ENCODE measurements at regions not wholly inside any gene's neighbourhood (a gene's known extent, or its start where the extent isn't known, plus 50 kb on each side); places are given as distances from the start of the nearest gene placed in this dataset.
A peak's percentile ranks its signal among the peaks of the same experiment; 100 is the strongest.

DNA sequence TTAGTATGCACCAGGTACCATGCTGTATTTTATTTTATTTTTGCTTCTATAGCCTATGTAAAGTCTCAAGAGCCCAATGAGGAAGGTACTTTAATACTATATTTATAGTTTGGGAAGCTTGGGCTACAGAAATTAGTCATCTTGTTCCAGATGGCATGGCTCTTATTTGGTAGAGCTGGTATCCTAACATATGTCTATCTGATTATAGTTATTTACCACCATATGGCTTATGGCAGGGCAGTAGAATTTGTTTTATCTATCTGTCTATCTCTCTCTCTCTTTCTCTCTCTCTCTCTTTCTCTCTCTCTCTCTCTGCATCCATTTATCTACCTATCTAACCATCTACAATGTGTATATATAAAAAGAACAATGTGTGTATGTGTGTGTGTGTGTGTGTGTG lies 1293.7 kb upstream of the SLC39A10 start:
- DNase-seq (no peak), ATAC-seq (ENCODE audit: low FRiP score) (no peak)
- H3K4me1 ChIP-seq (ENCODE audit: control insufficient read depth in 1 of 2, insufficient read depth in 2 of 2, low read length in 2 of 2): no peaks in the 10 kb centered on the region
- no peak overlapping the region for H3K27ac ChIP-seq (ENCODE audit: low read depth in 1 of 2, low read length in 2 of 2)
- H3K36me3 ChIP-seq (ENCODE audit: control insufficient read depth in 1 of 2, insufficient read depth in 2 of 2, low read length in 1 of 2): no peaks in the 10 kb centered on the region
- intact Hi-C loops (cut with DNase I): no loop called here
- H3K27me3 ChIP-seq (ENCODE audit: control insufficient read depth in 1 of 2, insufficient read depth in 2 of 2, low read length in 1 of 2): no peaks in the 10 kb centered on the region
- no peaks in the 10 kb centered on the region for H3K9me3 ChIP-seq (ENCODE audit: control insufficient read depth, low read length)
- no peak overlapping the region for H3K4me3 ChIP-seq (ENCODE audit: low read length in 2 of 2)

DNA sequence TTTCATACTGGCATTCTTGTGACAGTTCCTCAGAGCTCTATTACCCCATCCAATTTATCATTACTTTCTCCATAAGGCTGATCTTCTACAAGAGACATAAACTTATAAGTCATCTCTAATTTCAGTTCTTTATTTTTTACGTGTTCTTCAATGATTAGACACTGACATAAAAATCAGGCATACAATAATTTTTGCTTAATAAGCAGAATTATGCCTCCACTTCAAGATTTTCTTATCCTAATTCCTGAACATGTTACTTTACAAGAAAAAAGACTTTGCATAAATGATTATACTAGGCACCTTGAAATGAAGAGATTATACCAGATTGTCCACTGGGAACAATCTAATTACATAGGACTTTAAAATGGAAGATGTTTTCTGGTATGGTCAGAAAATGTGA lies 1304.5 kb upstream of the SLC39A10 start:
- ATAC-seq (ENCODE audit: low FRiP score) (no peak), DNase-seq (no peak)
- H3K27me3 ChIP-seq (ENCODE audit: control insufficient read depth in 1 of 2, insufficient read depth in 2 of 2, low read length in 1 of 2): peaks cover 0 to 2% of the 10 kb centered on the region in 2 donors
- H3K9me3 ChIP-seq (ENCODE audit: control insufficient read depth, low read length): no peaks in the 10 kb centered on the region
- 75 to 88% methylated on average over 1 of the region's 1 CpG for WGBS, 2 donors
- no peaks in the 10 kb centered on the region for H3K4me1 ChIP-seq (ENCODE audit: control insufficient read depth in 1 of 2, insufficient read depth in 2 of 2, low read length in 2 of 2)
- no peak overlapping the region for H3K27ac ChIP-seq (ENCODE audit: low read depth in 1 of 2, low read length in 2 of 2)
- H3K4me3 ChIP-seq (ENCODE audit: low read length in 2 of 2): no peak overlapping the region
- intact Hi-C loops (cut with DNase I): no loop called here
- H3K36me3 ChIP-seq (ENCODE audit: control insufficient read depth in 1 of 2, insufficient read depth in 2 of 2, low read length in 1 of 2): no peaks in the 10 kb centered on the region

DNA sequence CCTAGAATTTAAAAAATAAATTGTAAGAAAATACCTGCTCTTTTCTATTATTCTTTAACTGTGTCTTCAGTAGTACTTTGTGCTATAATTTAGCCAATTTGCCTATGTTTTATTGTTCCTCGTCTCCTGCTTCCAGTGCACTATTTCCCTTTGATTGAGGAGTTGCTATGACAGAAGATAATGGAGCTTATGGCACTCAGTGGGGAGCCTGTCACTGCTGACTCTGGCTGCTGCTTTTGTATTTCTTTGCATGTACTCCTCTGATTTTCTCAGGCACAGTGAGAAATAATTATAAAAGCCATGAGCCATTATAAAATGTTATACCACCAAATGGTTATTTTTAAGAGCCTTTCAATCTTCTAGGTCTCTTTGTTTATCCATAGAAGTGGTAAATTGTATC lies 1310.8 kb upstream of the SLC39A10 start:
- no peaks in the 10 kb centered on the region for H3K4me1 ChIP-seq (ENCODE audit: control insufficient read depth in 1 of 2, insufficient read depth in 2 of 2, low read length in 2 of 2)
- intact Hi-C loops (cut with DNase I): no loop called here
- H3K27ac ChIP-seq (ENCODE audit: low read depth in 1 of 2, low read length in 2 of 2): no peak overlapping the region
- H3K27me3 ChIP-seq (ENCODE audit: control insufficient read depth in 1 of 2, insufficient read depth in 2 of 2, low read length in 1 of 2): no peaks in the 10 kb centered on the region
- ATAC-seq (ENCODE audit: low FRiP score): no peak
- no peaks in the 10 kb centered on the region for H3K9me3 ChIP-seq (ENCODE audit: control insufficient read depth, low read length)
- H3K36me3 ChIP-seq (ENCODE audit: control insufficient read depth in 1 of 2, insufficient read depth in 2 of 2, low read length in 1 of 2): no peaks in the 10 kb centered on the region
- WGBS, 2 donors: 19 to 34% methylated on average over 1 of the region's 1 CpG
- H3K4me3 ChIP-seq (ENCODE audit: low read length in 2 of 2): no peak overlapping the region
- DNase-seq: no peak

GRCh38 chr2:194345347-194345746 lies 1311.7 kb upstream of the SLC39A10 start:
- WGBS, 2 donors: 62 to 68% methylated on average over 2 of the region's 2 CpGs

DNA sequence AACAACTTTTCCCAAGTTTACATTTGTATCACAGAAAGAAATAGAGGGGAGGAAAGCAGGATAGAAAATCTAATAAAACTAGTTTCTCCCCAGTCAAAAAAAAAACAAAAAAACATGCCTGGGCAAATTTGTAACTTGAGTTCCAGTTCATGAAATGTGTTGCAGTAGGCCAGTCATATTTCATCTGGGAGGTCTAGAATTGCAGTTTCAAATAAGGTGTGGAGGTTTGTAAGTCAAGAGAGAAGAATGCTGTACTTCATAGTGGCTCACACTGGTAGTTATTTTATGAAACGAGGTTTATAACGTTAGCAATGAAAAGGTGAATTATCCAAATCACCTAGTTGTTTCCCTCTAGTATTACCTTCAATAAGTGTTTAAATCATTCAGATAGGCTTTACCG lies 1313.9 kb upstream of the SLC39A10 start:
- intact Hi-C loops (cut with DNase I): no loop called here
- ATAC-seq (ENCODE audit: low FRiP score) (no peak), DNase-seq (no peak)
- no peaks in the 10 kb centered on the region for H3K36me3 ChIP-seq (ENCODE audit: control insufficient read depth in 1 of 2, insufficient read depth in 2 of 2, low read length in 1 of 2)
- H3K4me3 ChIP-seq (ENCODE audit: low read length in 2 of 2): no peak overlapping the region
- H3K4me1 ChIP-seq (ENCODE audit: control insufficient read depth in 1 of 2, insufficient read depth in 2 of 2, low read length in 2 of 2): no peaks in the 10 kb centered on the region
- no peak overlapping the region for H3K27ac ChIP-seq (ENCODE audit: low read depth in 1 of 2, low read length in 2 of 2)
- no peaks in the 10 kb centered on the region for H3K9me3 ChIP-seq (ENCODE audit: control insufficient read depth, low read length)
- 79 to 85% methylated on average over 3 of the region's 3 CpGs for WGBS, 2 donors
- H3K27me3 ChIP-seq (ENCODE audit: control insufficient read depth in 1 of 2, insufficient read depth in 2 of 2, low read length in 1 of 2): no peaks in the 10 kb centered on the region

More at GRCh38 chr2:194345347-194345746, 1311.7 kb upstream of the SLC39A10 start:
- Histone ChIP-seq H3K4me1 (ENCODE audit: control insufficient read depth in 1 of 2, insufficient read depth in 2 of 2, low read length in 2 of 2) (no peaks in the 10 kb centered on the region), H3K9me3 (ENCODE audit: control insufficient read depth, low read length) (no peaks in the 10 kb centered on the region), H3K27me3 (ENCODE audit: control insufficient read depth in 1 of 2, insufficient read depth in 2 of 2, low read length in 1 of 2) (no peaks in the 10 kb centered on the region), H3K4me3 (ENCODE audit: low read length in 2 of 2) (no peak overlapping the region), H3K36me3 (ENCODE audit: control insufficient read depth in 1 of 2, insufficient read depth in 2 of 2, low read length in 1 of 2) (no peaks in the 10 kb centered on the region), H3K27ac (ENCODE audit: low read depth in 1 of 2, low read length in 2 of 2) (no peak overlapping the region)
- intact Hi-C loops (cut with DNase I): no loop called here
- ATAC-seq (ENCODE audit: low FRiP score): no peak
- DNase-seq: no peak

DNA sequence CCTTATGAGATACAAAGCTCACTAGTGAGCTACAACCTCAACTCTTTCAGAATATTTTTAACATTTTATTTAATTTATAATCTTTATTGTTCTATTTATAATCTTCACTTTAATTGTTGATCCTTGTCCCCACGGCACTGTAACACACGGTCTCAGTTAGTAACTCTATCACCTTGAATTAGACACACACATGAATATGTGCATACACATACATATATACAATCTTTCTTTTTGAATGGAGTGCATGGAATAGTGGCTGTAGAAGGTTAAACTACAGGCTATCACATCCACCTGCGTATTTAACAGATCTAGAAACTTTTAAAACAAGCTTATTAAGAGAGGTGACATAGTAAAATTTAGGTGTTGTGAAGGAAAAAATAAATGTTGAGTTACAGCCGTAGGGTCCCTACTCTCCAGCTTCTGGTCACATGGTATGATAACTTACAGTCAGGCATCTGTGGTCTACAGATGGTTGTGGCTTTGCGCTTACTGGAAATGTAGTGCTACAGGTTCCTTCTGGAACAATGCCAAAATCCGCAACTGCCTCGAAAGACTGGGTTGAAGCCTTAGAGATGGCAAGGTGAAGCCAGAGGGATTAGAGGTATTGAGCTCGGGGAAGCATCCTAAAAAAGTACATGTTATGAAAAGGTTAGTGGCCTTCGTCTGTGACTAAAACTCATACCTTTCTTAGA lies 1324.1 kb upstream of the SLC39A10 start:
- DNase-seq: no peak
- intact Hi-C loops (cut with DNase I): no loop called here
- no peak overlapping the region for H3K27ac ChIP-seq (ENCODE audit: low read depth in 1 of 2, low read length in 2 of 2)
- no peaks in the 10 kb centered on the region for H3K4me1 ChIP-seq (ENCODE audit: control insufficient read depth in 1 of 2, insufficient read depth in 2 of 2, low read length in 2 of 2)
- 68 to 69% methylated on average over 9 of the region's 9 CpGs for WGBS, 2 donors
- H3K9me3 ChIP-seq (ENCODE audit: control insufficient read depth, low read length): no peaks in the 10 kb centered on the region
- H3K27me3 ChIP-seq (ENCODE audit: control insufficient read depth in 1 of 2, insufficient read depth in 2 of 2, low read length in 1 of 2): no peaks in the 10 kb centered on the region
- no peak for ATAC-seq (ENCODE audit: low FRiP score)
- no peaks in the 10 kb centered on the region for H3K36me3 ChIP-seq (ENCODE audit: control insufficient read depth in 1 of 2, insufficient read depth in 2 of 2, low read length in 1 of 2)
- no peak overlapping the region for H3K4me3 ChIP-seq (ENCODE audit: low read length in 2 of 2)

- no peak for ATAC-seq (ENCODE audit: low FRiP score)
- H3K36me3 ChIP-seq (ENCODE audit: control insufficient read depth in 1 of 2, insufficient read depth in 2 of 2, low read length in 1 of 2): no peaks in the 10 kb centered on the region
- H3K4me3 ChIP-seq (ENCODE audit: low read length in 2 of 2): no peak overlapping the region
- DNase-seq: peak in 1 of 2 donors; percentile 47
- H3K4me1 ChIP-seq (ENCODE audit: control insufficient read depth in 1 of 2, insufficient read depth in 2 of 2, low read length in 2 of 2): no peaks in the 10 kb centered on the region
- H3K27me3 ChIP-seq (ENCODE audit: control insufficient read depth in 1 of 2, insufficient read depth in 2 of 2, low read length in 1 of 2): no peaks in the 10 kb centered on the region
- no peak overlapping the region for H3K27ac ChIP-seq (ENCODE audit: low read depth in 1 of 2, low read length in 2 of 2)
- WGBS, 2 donors: 90 to 94% methylated on average over 7 of the region's 7 CpGs
- intact Hi-C loops (cut with DNase I): no loop called here
- H3K9me3 ChIP-seq (ENCODE audit: control insufficient read depth, low read length): peaks cover 1% of the 10 kb centered on the region
Observed at GRCh38 chr2:194328456-194328855, 1328.6 kb upstream of the SLC39A10 start.

- Histone ChIP-seq H3K36me3 (ENCODE audit: control insufficient read depth in 1 of 2, insufficient read depth in 2 of 2, low read length in 1 of 2) (no peaks in the 10 kb centered on the region), H3K27ac (ENCODE audit: low read depth in 1 of 2, low read length in 2 of 2) (no peak overlapping the region), H3K4me3 (ENCODE audit: low read length in 2 of 2) (no peak overlapping the region), H3K27me3 (ENCODE audit: control insufficient read depth in 1 of 2, insufficient read depth in 2 of 2, low read length in 1 of 2) (no peaks in the 10 kb centered on the region), H3K9me3 (ENCODE audit: control insufficient read depth, low read length) (peaks cover 1% of the 10 kb centered on the region), H3K4me1 (ENCODE audit: control insufficient read depth in 1 of 2, insufficient read depth in 2 of 2, low read length in 2 of 2) (no peaks in the 10 kb centered on the region)
- 91 to 93% methylated on average over 25 of the region's 25 CpGs for WGBS, 2 donors
- no peak for ATAC-seq (ENCODE audit: low FRiP score)
- DNase-seq: peak in 1 of 2 donors; percentile 57
- intact Hi-C loops (cut with DNase I): no loop called here
Observed at GRCh38 chr2:194327196-194327888, 1329.7 kb upstream of the SLC39A10 start.

DNA sequence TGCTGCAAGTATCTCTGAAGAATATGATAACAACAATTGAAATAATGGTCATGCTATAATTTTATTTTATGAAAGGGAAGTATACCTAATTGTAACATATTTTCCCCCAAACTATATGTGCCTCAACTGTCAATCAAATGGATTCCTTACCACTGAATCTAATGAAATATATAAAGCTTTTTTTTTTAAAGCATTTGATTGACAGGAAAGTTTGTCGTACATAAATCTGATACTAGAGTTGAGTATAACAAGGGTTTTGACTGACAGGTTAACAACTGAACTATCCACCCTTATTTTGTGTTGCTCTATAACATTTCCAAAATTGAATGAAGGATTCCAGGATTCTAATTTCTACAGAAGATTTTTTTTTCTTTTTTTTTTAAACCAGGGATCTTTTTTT lies 1333.3 kb upstream of the SLC39A10 start:
- peaks cover 3% of the 10 kb centered on the region for H3K9me3 ChIP-seq (ENCODE audit: control insufficient read depth, low read length)
- no peaks in the 10 kb centered on the region for H3K27me3 ChIP-seq (ENCODE audit: control insufficient read depth in 1 of 2, insufficient read depth in 2 of 2, low read length in 1 of 2)
- H3K4me1 ChIP-seq (ENCODE audit: control insufficient read depth in 1 of 2, insufficient read depth in 2 of 2, low read length in 2 of 2): no peaks in the 10 kb centered on the region
- WGBS, 2 donors: 75 to 83% methylated on average over 1 of the region's 1 CpG
- no peak for ATAC-seq (ENCODE audit: low FRiP score)
- no peak overlapping the region for H3K4me3 ChIP-seq (ENCODE audit: low read length in 2 of 2)
- intact Hi-C loops (cut with DNase I): no loop called here
- DNase-seq: no peak
- H3K27ac ChIP-seq (ENCODE audit: low read depth in 1 of 2, low read length in 2 of 2): no peak overlapping the region
- H3K36me3 ChIP-seq (ENCODE audit: control insufficient read depth in 1 of 2, insufficient read depth in 2 of 2, low read length in 1 of 2): no peaks in the 10 kb centered on the region

All from aorta (tissue), 5 donors.